HCT116 (cell line): ENCODE measurements at regions not wholly inside any gene's neighbourhood (a gene's known extent, or its start where the extent isn't known, plus 50 kb on each side); places are given as distances from the start of the nearest gene placed in this dataset.

Source experiments
- ATAC-seq: fragments of 200-7000 bp; cut with Tn5 transposase; 2 replicates; pipeline ENCODE4 v1.9.1; 2020; ENCODE audit warnings: mild to moderate bottlenecking, moderate library complexity
- BruUV-seq: library from RNA; stranded (reverse); fragments of 400-500 nt; replicated peaks from 2 replicates; lab custom pipeline; 2021; lab: Mats Ljungman, UMichigan
- CTCF ChIA-PET: fragments of 300-600 bp; sonication (Branson Sonifier 250); formaldehyde crosslinking; loops from one replicate; lab custom pipeline; 2021; ENCODE audit warnings: antibody characterized with exemption; lab: Charles Lee
- POLR2A ChIA-PET: fragments of 300-600, 350-600 bp; sonication (Branson Sonifier 250); formaldehyde crosslinking; loops from one replicate; lab custom pipeline; 2021; ENCODE audit warnings: antibody characterized with exemption; lab: Charles Lee
- RAD21 ChIA-PET, 2 experiments: fragments of 300-600 bp; sonication (Branson Sonifier 250); formaldehyde crosslinking; loops; one replicate each; lab custom pipeline; 2023; ENCODE audit warnings: low total read pairs in 2 of 2; ENCODE audit not compliant: uncharacterized antibody in 2 of 2, unreplicated experiment in 2 of 2, low non-redundant PET in 1 of 2; lab: Charles Lee
- DNase-seq: peaks from one replicate; pipeline ENCODE4 v3.0.0-alpha.2; 2010; ENCODE audit warnings: low read depth, low spot score
- H2AFZ ChIP-seq: fragments of 200-600 bp; shearing (Covaris generic), sonication (generic); 2 replicates; pipeline ENCODE4 v1.6.1; 2017; ENCODE audit warnings: low read depth, mixed run types, mixed read lengths, antibody characterized with exemption, low read length; ENCODE audit not compliant: poor library complexity, severe bottlenecking
- H3K27ac ChIP-seq: 2 replicates; pipeline ENCODE4 v1.5.1; 2012; ENCODE audit warnings: low read depth, low read length
- H3K27me3 ChIP-seq: fragments of 200-600 bp; sonication (generic); 2 replicates; pipeline ENCODE4 v1.6.1; 2016; ENCODE audit warnings: mixed run types, low read length, mixed read lengths; ENCODE audit not compliant: insufficient read depth
- H3K36me3 ChIP-seq, 2 experiments: fragments of 200-500 bp in 1 of 2; fragments of 200-600 bp in 1 of 2; sonication (Bioruptor generic) in 1 of 2; sonication (generic) in 1 of 2; 2 replicates each; pipeline versions ENCODE4 v1.5.1 to v1.6.1; 2014 to 2016; ENCODE audit warnings: low read length in 2 of 2, inconsistent platforms in 1 of 2, mixed read lengths in 1 of 2, mixed run types in 1 of 2; ENCODE audit not compliant: insufficient read depth in 2 of 2, control insufficient read depth in 1 of 2
- H3K4me1 ChIP-seq, 2 experiments: fragments of 200-600 bp in 1 of 2; sonication (generic) in 1 of 2; 2 replicates each; pipeline versions ENCODE4 v1.5.1 to v1.6.1; 2012 to 2017; ENCODE audit warnings: low read length in 2 of 2, inconsistent platforms in 1 of 2, mild to moderate bottlenecking in 1 of 2, mixed read lengths in 1 of 2, mixed run types in 1 of 2, moderate library complexity in 1 of 2; ENCODE audit not compliant: insufficient read depth in 2 of 2, control insufficient read depth in 1 of 2
- H3K4me2 ChIP-seq: fragments of 200-600 bp; sonication (generic); 2 replicates; pipeline ENCODE4 v1.6.1; 2017; ENCODE audit warnings: mixed run types, low read length, mixed read lengths
- H3K4me3 ChIP-seq, 2 experiments: fragments of 200-600 bp in 1 of 2; sonication (generic) in 1 of 2; replicated peaks in 1 of 2; 2 replicates each; pipeline ENCODE4 v1.5.1; 2011 to 2016; ENCODE audit warnings: low read length in 2 of 2, control low read depth in 1 of 2, low read depth in 1 of 2, mild to moderate bottlenecking in 1 of 2, mixed read lengths in 1 of 2, mixed run types in 1 of 2
- H3K79me2 ChIP-seq: fragments of 200-600 bp; sonication (generic); 2 replicates; pipeline ENCODE4 v1.6.1; 2017; ENCODE audit warnings: mild to moderate bottlenecking, mixed run types, low read length, moderate library complexity, mixed read lengths; ENCODE audit not compliant: insufficient read depth
- H3K9ac ChIP-seq: fragments of 200-600 bp; sonication (generic); 2 replicates; pipeline ENCODE4 v1.6.1; 2016; ENCODE audit warnings: low read length, mixed read lengths
- H3K9me2 ChIP-seq: fragments of 200-600 bp; sonication (generic), shearing (Covaris generic); 2 replicates; pipeline ENCODE4 v1.6.1; 2017; ENCODE audit warnings: mixed run types, mild to moderate bottlenecking, moderate library complexity; ENCODE audit not compliant: insufficient read depth
- H3K9me3 ChIP-seq, 2 experiments: fragments of 200-500 bp in 1 of 2; fragments of 200-600 bp in 1 of 2; sonication (Bioruptor generic) in 1 of 2; sonication (generic) in 1 of 2; 2 replicates each; pipeline ENCODE4 v1.6.1; 2014 to 2017; ENCODE audit warnings: low read length in 2 of 2, mixed read lengths in 2 of 2, inconsistent platforms in 1 of 2, low read depth in 1 of 2, mild to moderate bottlenecking in 1 of 2, mixed run types in 1 of 2, moderate library complexity in 1 of 2; ENCODE audit not compliant: control insufficient read depth in 1 of 2, insufficient read depth in 1 of 2
- H4K20me1 ChIP-seq: fragments of 200-600 bp; sonication (generic), shearing (Covaris generic); 2 replicates; pipeline ENCODE4 v1.6.1; 2017; ENCODE audit warnings: mixed run types, mild to moderate bottlenecking, moderate library complexity; ENCODE audit not compliant: insufficient read depth
- CTCF ChIP-seq, 3 experiments: fragments of 200-600 bp in 1 of 3; sonication (generic) in 1 of 3; IDR thresholded peaks in 2 of 3; conservative IDR thresholded peaks in 1 of 3; 2 replicates each; pipeline ENCODE4 v1.5.1; 2012 to 2017; ENCODE audit warnings: low read depth in 2 of 3, low read length in 2 of 3, antibody characterized with exemption in 1 of 3, borderline replicate concordance in 1 of 3, control low read depth in 1 of 3, mild to moderate bottlenecking in 1 of 3, mixed read lengths in 1 of 3, mixed run types in 1 of 3, moderate library complexity in 1 of 3; ENCODE audit not compliant: insufficient read depth in 1 of 3
- EGR1 ChIP-seq: IDR thresholded peaks from 2 replicates; pipeline ENCODE4 v1.6.1; 2012; ENCODE audit warnings: low read depth
- ELF1 ChIP-seq: IDR thresholded peaks from 2 replicates; pipeline ENCODE4 v1.6.1; 2012; ENCODE audit warnings: low read depth, borderline replicate concordance
- EZH2 ChIP-seq: fragments of 200-600 bp; sonication (generic); IDR thresholded peaks from 2 replicates; pipeline ENCODE4 v1.6.1; 2017; ENCODE audit warnings: antibody characterized with exemption, mixed run types
- EZH2phosphoT487 ChIP-seq: fragments of 200-600 bp; IDR thresholded peaks from 2 replicates; pipeline ENCODE4 v1.6.1; 2018; ENCODE audit warnings: antibody characterized with exemption, borderline replicate concordance
- MAX ChIP-seq: IDR thresholded peaks from 2 replicates; pipeline ENCODE4 v1.6.1; 2012
- POLR2A ChIP-seq: IDR thresholded peaks from 2 replicates; pipeline ENCODE4 v1.7.0; 2011; ENCODE audit warnings: borderline replicate concordance; ENCODE audit not compliant: insufficient read depth, insufficient read length; ENCODE audit errors: extremely low read depth
- POLR2AphosphoS5 ChIP-seq: IDR thresholded peaks from 2 replicates; pipeline ENCODE4 v1.6.1; 2011; ENCODE audit warnings: mild to moderate bottlenecking, low read depth, low read length, moderate library complexity
- REST ChIP-seq: IDR thresholded peaks from 2 replicates; pipeline ENCODE4 v1.6.1; 2012; ENCODE audit warnings: low read depth
- SIN3A ChIP-seq: IDR thresholded peaks from 2 replicates; pipeline ENCODE4 v1.6.1; 2012; ENCODE audit warnings: low read depth
- SP1 ChIP-seq: IDR thresholded peaks from 2 replicates; pipeline ENCODE4 v1.6.1; 2012; ENCODE audit warnings: low read depth
- SRF ChIP-seq: IDR thresholded peaks from 2 replicates; pipeline ENCODE4 v1.6.1; 2012; ENCODE audit warnings: low read depth
- TCF7L2 ChIP-seq: IDR thresholded peaks from 2 replicates; pipeline ENCODE4 v1.7.0; 2011; ENCODE audit warnings: borderline replicate concordance, inconsistent platforms; ENCODE audit not compliant: insufficient read depth, insufficient read length; ENCODE audit errors: extremely low read depth
- YY1 ChIP-seq: IDR thresholded peaks from 2 replicates; pipeline ENCODE4 v1.6.1; 2011; ENCODE audit warnings: low read length, low read depth, moderate library complexity, mild to moderate bottlenecking; ENCODE audit not compliant: insufficient replicate concordance; ENCODE audit errors: extremely low read depth
- ZNF274 ChIP-seq: fragments of 200-500 bp; sonication (Bioruptor generic); IDR thresholded peaks from 2 replicates; pipeline ENCODE4 v1.6.1; 2014; ENCODE audit warnings: mild to moderate bottlenecking, low read depth, low read length, inconsistent platforms
- intact Hi-C: fragments of 100-400 bp; cut with micrococcal nuclease; formaldehyde crosslinking; loops from 2 replicates; pipeline ENCODE4 v1.10.0; 2022
- TF ChIP-seq, protein P1 (sequence below): IDR thresholded peaks from 2 replicates; pipeline ENCODE4 v1.6.1; 2011; ENCODE audit warnings: mild to moderate bottlenecking, low read length, moderate library complexity; ENCODE audit not compliant: insufficient replicate concordance; ENCODE audit errors: extremely low read depth

DNA sequence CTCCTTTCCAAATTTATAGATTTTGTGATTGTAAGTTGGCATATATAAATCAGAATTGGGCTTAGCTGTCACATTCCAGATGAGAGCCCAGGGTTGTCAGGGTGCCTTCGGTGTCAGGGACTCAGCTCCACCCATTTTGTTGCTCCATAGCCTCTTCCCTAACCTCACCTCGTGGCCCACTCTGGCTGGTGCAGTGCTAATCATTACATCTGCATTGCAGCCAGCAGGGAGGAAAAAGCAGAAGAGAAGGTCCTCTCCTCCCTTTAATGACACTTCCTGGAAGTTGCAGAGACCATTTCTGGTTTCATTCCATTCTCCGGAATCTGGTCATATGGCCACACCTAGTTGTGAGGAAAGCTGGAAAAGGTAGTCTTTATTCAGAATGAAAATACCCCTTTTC is 113.3 kb downstream of the CCT6B start:
- Histone ChIP-seq H3K36me3 (no peaks in the 10 kb centered on the region), H3K4me1 (no peaks in the 10 kb centered on the region), H2AFZ (no peak overlapping the region), H3K9ac (no peak overlapping the region), H3K4me3 (no peak overlapping the region), H3K9me2 (no peaks in the 10 kb centered on the region), H3K27ac (no peak overlapping the region), H3K4me2 (no peak overlapping the region), H4K20me1 (no peaks in the 10 kb centered on the region), H3K79me2 (no peaks in the 10 kb centered on the region), H3K9me3 (no peaks in the 10 kb centered on the region), H3K27me3 (peaks cover 31% of the 10 kb centered on the region; the same call in 1 of the 2 replicates)
- CTCF ChIA-PET = no interaction called here
- RAD21 ChIA-PET = no interaction called here
- intact Hi-C loops = no loop called here
- DNase-seq = no peak
- no TSS peak for BruUV-seq
- POLR2A ChIA-PET = no interaction called here
- ATAC-seq = no peak
- TF ChIP-seq YY1 = no peak
- no peak for TF ChIP-seq EZH2
- TF ChIP-seq ZNF274 = no peak
- TF ChIP-seq POLR2A = no peak
- TF ChIP-seq ELF1 = no peak
- no peak for TF ChIP-seq SIN3A
- TF ChIP-seq, protein P1, sequence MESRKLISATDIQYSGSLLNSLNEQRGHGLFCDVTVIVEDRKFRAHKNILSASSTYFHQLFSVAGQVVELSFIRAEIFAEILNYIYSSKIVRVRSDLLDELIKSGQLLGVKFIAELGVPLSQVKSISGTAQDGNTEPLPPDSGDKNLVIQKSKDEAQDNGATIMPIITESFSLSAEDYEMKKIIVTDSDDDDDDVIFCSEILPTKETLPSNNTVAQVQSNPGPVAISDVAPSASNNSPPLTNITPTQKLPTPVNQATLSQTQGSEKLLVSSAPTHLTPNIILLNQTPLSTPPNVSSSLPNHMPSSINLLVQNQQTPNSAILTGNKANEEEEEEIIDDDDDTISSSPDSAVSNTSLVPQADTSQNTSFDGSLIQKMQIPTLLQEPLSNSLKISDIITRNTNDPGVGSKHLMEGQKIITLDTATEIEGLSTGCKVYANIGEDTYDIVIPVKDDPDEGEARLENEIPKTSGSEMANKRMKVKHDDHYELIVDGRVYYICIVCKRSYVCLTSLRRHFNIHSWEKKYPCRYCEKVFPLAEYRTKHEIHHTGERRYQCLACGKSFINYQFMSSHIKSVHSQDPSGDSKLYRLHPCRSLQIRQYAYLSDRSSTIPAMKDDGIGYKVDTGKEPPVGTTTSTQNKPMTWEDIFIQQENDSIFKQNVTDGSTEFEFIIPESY = no peak
- TF ChIP-seq SRF = no peak
- no peak for TF ChIP-seq SP1
- no peak for TF ChIP-seq EZH2phosphoT487
- no peak for TF ChIP-seq MAX
- no peak for TF ChIP-seq TCF7L2
- TF ChIP-seq CTCF (IDR thresholded peaks at IDR 0.05 in 2 of 3, conservative IDR thresholded peaks at IDR 0.05 in 1 of 3; ENCODE audit: borderline replicate concordance in 1 of 3, insufficient read depth in 1 of 3, low read depth in 2 of 3, low read length in 2 of 3) = no peak
- TF ChIP-seq EGR1 = no peak
- no peak for TF ChIP-seq REST
- no peak for TF ChIP-seq POLR2AphosphoS5
